ENCODE measurements at regions not wholly inside any gene's neighbourhood (a gene's known extent, or its start where the extent isn't known, plus 50 kb on each side); places are given as distances from the start of the nearest gene placed in this dataset.

- no peak for DNase-seq
Observed at GRCh38 chr11:15490535-15490934, 375.8 kb downstream of the INSC start.

- no peak for DNase-seq
Observed at GRCh38 chr11:15493066-15493465, 378.3 kb downstream of the INSC start.

GRCh38 chr11:15493921-15494620 lies 379.3 kb downstream of the INSC start:
- no peak for DNase-seq

GRCh38 chr11:15494740-15495139 lies 380.0 kb downstream of the INSC start:
- no peak for DNase-seq

GRCh38 chr11:15495462-15495861 lies 380.7 kb downstream of the INSC start:
- DNase-seq, result no peak

- DNase-seq, result no peak
Observed at GRCh38 chr11:15497366-15497765, 382.6 kb downstream of the INSC start.

- no peak for DNase-seq
Observed at GRCh38 chr11:15499674-15500073, 385.0 kb downstream of the INSC start.

- DNase-seq, result no peak
Observed at GRCh38 chr11:15500643-15501042, 385.9 kb downstream of the INSC start.

- no peak for DNase-seq
Observed at GRCh38 chr11:15501566-15501965, 386.8 kb downstream of the INSC start.

GRCh38 chr11:15505155-15505554 lies 390.4 kb downstream of the INSC start:
- no peak for DNase-seq

- no peak for DNase-seq
Observed at GRCh38 chr11:15507592-15507991, 392.9 kb downstream of the INSC start.

GRCh38 chr11:15509082-15509481 lies 394.4 kb downstream of the INSC start:
- no peak for DNase-seq

GRCh38 chr11:15519124-15519791 lies 404.5 kb downstream of the INSC start:
- no peak for DNase-seq

- DNase-seq, result no peak
Observed at GRCh38 chr11:15519911-15520310, 405.2 kb downstream of the INSC start.

GRCh38 chr11:15523543-15523942 lies 408.8 kb downstream of the INSC start:
- no peak for DNase-seq

- DNase-seq, result no peak
Observed at GRCh38 chr11:15525582-15525981, 410.9 kb downstream of the INSC start.

GRCh38 chr11:15526032-15526431 lies 411.3 kb downstream of the INSC start:
- no peak for DNase-seq

- no peak for DNase-seq
Observed at GRCh38 chr11:15526859-15527450, 412.2 kb downstream of the INSC start.

- no peak for DNase-seq
Observed at GRCh38 chr11:15532432-15532831, 417.7 kb downstream of the INSC start.

- DNase-seq, result no peak
Observed at GRCh38 chr11:15534266-15534665, 419.5 kb downstream of the INSC start.

GRCh38 chr11:15535414-15535813 lies 420.7 kb downstream of the INSC start:
- no peak for DNase-seq

- DNase-seq, result no peak
Observed at GRCh38 chr11:15536438-15536837, 421.7 kb downstream of the INSC start.

- no peak for DNase-seq
Observed at GRCh38 chr11:15539645-15540044, 424.9 kb downstream of the INSC start.

GRCh38 chr11:15541079-15541478 lies 426.4 kb downstream of the INSC start:
- no peak for DNase-seq
